HEK293 (cell line): ENCODE measurements at regions not wholly inside any gene's neighbourhood (a gene's known extent, or its start where the extent isn't known, plus 50 kb on each side); places are given as distances from the start of the nearest gene placed in this dataset.
"Not testable (repeated sequence)": the region's sequence is repeated elsewhere in the genome, so short reads cannot be mapped to it uniquely, and the experiment has no call there.

ENCODE experiments used
- CTCF ChIA-PET: fragments of 350-600 bp; formaldehyde crosslinking; extraction: SDS; loops from one replicate; lab custom pipeline; 2021; ENCODE audit warnings: antibody characterized with exemption; lab: Yijun Ruan, JAX
- POLR2A ChIA-PET: fragments of 300-600 bp; formaldehyde crosslinking; extraction: SDS; loops from one replicate; lab custom pipeline; 2020; ENCODE audit warnings: antibody characterized with exemption, inconsistent platforms; lab: Yijun Ruan, JAX
- H3K27ac ChIP-seq: fragments of 200-500 bp; sonication (Bioruptor generic); 2 replicates; pipeline ENCODE4 v1.5.1; 2014; ENCODE audit warnings: low read depth, low read length, control low read depth, inconsistent platforms; ENCODE audit errors: extremely low read depth
- H3K36me3 ChIP-seq, 2 experiments: fragments of 200-500 bp in 1 of 2; sonication (Bioruptor generic) in 1 of 2; 1 replicate in 1 of 2; 2 replicates in 1 of 2; pipeline ENCODE4 v1.5.1; 2014 to 2017; ENCODE audit warnings: inconsistent platforms in 2 of 2, low read length in 2 of 2; ENCODE audit not compliant: control insufficient read depth in 2 of 2, insufficient read depth in 1 of 2
- H3K4me1 ChIP-seq: fragments of 200-500 bp; sonication (Bioruptor generic); 2 replicates; pipeline ENCODE4 v1.5.1; 2014; ENCODE audit warnings: mild to moderate bottlenecking, low read length, inconsistent platforms; ENCODE audit not compliant: control insufficient read depth, insufficient read depth
- H3K4me3 ChIP-seq: 2 replicates; pipeline ENCODE4 v1.5.1; 2011; ENCODE audit warnings: low read depth, mild to moderate bottlenecking, control low read depth, low read length, moderate library complexity
- H3K9me3 ChIP-seq: fragments of 200-500 bp; sonication (Bioruptor generic); 2 replicates; pipeline ENCODE4 v1.5.1; 2014; ENCODE audit warnings: low read depth, low read length, inconsistent platforms; ENCODE audit not compliant: control insufficient read depth, insufficient read depth

GRCh38 chr12:16019-16418 lies 50.5 kb upstream of the IQSEC3 start:
- H3K27ac ChIP-seq, H3K9me3 ChIP-seq, H3K4me1 ChIP-seq, POLR2A ChIA-PET, CTCF ChIA-PET, H3K4me3 ChIP-seq, H3K36me3 ChIP-seq: not testable (repeated sequence)

- H3K9me3 ChIP-seq, POLR2A ChIA-PET: not testable (repeated sequence)
Observed at GRCh38 chr12:16541-16940, 50.0 kb upstream of the IQSEC3 start.

More at GRCh38 chr12:16541-16940, 50.0 kb upstream of the IQSEC3 start:
- H3K27ac ChIP-seq, H3K36me3 ChIP-seq, H3K4me1 ChIP-seq, CTCF ChIA-PET, H3K4me3 ChIP-seq: not testable (repeated sequence)
